HG03196 (cell line): ENCODE measurements at regions not wholly inside any gene's neighbourhood (a gene's known extent, or its start where the extent isn't known, plus 50 kb on each side); places are given as distances from the start of the nearest gene placed in this dataset.
"Not testable (repeated sequence)": the region's sequence is repeated elsewhere in the genome, so short reads cannot be mapped to it uniquely, and the experiment has no call there.

ENCODE experiments used
- ATAC-seq: cut with Tn5 transposase; IDR thresholded peaks from one replicate; pipeline ENCODE4 v1.9.1; 2021; ENCODE audit not compliant: unreplicated experiment

DNA sequence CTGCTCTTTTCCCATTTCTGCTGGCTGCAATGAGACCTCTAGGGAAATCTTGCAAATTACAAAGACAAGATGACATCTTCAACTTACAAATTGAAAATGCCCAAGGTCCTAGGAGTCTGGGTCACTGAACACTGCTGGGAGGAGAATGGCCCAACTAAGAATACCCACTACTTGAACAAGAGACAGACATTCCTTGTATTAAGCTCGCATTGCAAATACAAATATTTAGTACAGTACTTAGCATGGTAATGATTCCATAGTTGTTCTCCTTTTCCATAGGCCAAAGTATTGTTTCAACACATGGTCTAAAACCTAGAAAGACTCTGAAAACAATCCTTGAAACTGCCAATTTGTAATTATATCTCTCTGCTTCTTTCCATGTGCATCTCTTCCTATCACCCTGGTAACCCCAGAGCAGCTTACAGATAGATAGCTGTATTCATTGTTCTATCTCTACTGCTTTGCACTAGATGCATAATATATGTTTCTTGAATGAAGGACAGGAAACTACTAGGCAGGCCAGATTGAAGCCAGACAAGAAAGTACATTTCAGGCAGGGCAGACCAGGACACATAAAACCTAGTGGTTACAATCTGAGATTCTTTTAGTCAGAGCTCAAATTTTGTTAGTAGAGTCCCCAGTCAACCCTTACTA, 1545.7 kb upstream of the TENM4 start:
- no peak for ATAC-seq

DNA sequence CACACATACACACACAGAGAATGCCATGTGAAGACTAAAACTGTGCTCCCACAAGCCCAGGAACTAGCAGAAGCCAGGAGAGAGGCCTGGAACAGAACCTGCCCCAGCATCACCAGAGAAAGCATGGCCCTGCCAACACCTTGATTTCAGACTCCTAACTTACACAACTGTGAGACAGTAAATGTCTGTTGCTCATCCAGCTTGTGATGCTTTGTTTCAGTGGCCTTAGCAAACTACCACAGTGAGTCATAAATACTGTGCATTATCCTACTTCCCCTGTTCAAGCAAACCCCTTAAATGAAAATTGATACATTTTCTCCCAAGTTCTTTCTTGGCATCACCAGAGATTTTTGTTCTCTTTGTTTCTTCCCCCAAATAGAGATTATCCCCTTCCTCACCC, 1539.4 kb upstream of the TENM4 start:
- no peak for ATAC-seq

DNA sequence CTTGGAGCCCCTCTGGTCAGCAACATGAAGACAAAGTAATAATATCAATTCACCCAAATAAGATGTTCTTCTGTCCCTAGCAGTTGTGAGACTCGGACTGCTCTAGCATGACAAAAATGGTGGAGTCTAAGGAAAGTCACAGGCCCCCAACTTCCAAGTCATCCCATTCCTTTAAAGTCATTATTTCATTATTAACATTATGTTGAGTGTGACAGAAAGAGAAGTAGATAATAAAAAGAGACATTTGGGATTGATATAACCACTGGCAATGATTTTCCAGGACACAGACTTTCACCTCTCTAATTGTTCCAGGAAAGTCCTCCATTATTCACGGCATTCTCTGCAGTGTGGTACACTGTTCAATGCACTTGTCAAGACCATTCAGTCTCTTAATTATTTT, 1533.0 kb upstream of the TENM4 start:
- no peak for ATAC-seq

- ATAC-seq, result no peak
These were observed 1529.2 kb upstream of the TENM4 start for GRCh38 chr11:80970037-80970436.

- ATAC-seq, result no peak
These were observed 1526.8 kb upstream of the TENM4 start for GRCh38 chr11:80967649-80968048.

- no peak for ATAC-seq
These were observed 1519.7 kb upstream of the TENM4 start for GRCh38 chr11:80960381-80961029.

DNA sequence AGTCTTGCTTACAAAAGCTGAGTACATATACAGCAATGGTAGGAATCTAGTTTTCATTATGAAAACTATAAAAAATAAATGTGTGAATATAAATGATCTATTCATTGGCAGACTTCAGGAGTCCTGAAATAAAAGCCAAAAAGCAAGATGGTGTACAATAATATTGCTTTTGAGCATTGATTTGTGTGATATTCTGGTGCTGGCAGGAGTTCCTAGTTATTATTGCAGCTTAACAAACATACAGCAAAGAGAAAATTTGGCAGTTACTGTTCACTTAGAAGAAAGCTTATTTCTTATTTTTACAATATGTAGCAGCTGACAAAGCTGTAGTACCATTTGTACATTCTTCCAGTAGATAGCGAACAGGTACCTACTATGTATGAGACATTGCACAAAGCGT, 1518.9 kb upstream of the TENM4 start:
- no peak for ATAC-seq

DNA sequence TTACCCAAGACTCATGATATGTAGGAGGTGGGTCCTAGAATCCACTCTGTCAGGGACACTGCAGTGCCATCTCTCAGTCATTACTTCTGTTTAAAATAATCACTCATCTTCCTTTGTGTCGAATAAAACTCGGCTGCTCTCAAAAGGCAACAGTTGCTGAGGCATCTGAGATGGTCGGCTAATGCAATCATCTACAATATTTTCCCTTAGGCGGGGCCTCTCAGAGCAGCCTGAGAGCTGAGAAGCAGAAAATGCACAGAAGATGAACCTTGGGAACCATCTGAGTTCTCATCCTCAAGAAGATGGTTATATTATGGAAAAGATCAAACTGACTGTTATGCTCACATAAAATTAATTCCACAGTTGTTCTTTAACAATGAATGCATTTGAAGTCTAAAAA, 1518.2 kb upstream of the TENM4 start:
- no peak for ATAC-seq

- no peak for ATAC-seq
These were observed 1517.5 kb upstream of the TENM4 start for GRCh38 chr11:80958361-80958760.

GRCh38 chr11:80955588-80955987, 1514.8 kb upstream of the TENM4 start:
- ATAC-seq, result no peak

GRCh38 chr11:80948781-80949180, 1508.0 kb upstream of the TENM4 start:
- ATAC-seq, result no peak

- no peak for ATAC-seq
These were observed 1503.9 kb upstream of the TENM4 start for GRCh38 chr11:80944758-80945157.

- ATAC-seq, result no peak
These were observed 1502.4 kb upstream of the TENM4 start for GRCh38 chr11:80943226-80943625.

GRCh38 chr11:80937842-80938241, 1497.0 kb upstream of the TENM4 start:
- ATAC-seq, result no peak

- no peak for ATAC-seq
These were observed 1489.2 kb upstream of the TENM4 start for GRCh38 chr11:80930038-80930437.

GRCh38 chr11:80929031-80929805, 1488.4 kb upstream of the TENM4 start:
- ATAC-seq, result no peak

DNA sequence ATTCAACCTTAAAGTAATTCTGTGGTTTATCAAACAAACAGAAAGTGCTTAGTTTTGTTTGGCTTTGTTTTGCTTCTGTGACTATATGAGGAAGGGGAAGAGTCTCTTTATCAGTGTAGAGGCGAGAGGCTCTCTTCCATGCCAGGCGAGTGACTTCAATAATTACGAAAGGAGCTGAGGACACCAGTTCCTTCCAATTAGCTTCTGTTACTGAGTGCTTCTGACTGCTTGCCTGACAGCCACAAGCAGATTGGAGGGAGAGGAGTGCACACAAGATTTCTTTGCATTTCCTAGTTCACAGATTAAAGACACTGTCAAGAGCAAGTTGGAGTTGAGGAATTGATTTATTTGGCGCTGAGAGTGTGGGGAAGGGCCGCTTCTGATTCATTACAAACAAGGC, 1484.5 kb upstream of the TENM4 start:
- no peak for ATAC-seq

DNA sequence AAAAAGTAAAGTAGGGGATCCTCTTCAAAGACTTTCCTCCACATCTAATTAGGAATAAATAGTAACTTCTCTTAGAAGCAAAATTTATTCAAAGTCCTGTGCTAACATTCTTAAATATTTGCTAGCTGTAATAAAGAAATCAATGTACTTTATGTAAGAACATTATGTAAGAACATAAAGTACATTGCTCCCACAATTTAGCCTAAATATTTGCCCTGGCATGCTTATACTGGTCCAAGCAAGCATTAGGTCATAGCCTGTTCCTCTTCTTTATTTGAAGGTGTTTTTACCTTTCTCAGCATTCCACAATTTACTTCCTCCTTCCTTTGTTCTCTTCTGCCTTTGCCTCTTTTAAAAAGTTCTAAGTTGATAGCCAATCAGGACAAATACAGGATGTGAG, 1480.5 kb upstream of the TENM4 start:
- not testable (repeated sequence) for ATAC-seq

- ATAC-seq, result no peak
These were observed 1475.5 kb upstream of the TENM4 start for GRCh38 chr11:80916173-80916798.

GRCh38 chr11:80914311-80914710, 1473.5 kb upstream of the TENM4 start:
- no peak for ATAC-seq

DNA sequence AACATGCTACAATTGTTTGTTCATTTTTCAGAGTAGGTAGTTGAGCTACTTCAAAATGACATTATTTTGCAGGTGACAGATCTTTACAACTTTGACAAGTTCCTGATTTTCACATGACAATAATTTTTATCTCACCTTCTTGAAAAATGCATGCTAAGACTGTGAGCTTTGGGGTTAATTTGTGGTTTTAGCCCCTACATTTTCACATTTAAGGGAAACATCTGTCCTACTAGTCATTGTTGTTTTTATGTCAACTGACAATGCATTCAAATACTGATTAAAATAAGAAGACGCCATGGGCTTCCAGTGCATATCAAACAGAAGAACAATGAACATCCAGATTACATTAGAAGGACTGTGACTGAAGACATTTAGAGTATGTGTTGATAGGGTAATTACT, 1470.8 kb upstream of the TENM4 start:
- no peak for ATAC-seq

GRCh38 chr11:80900265-80900664, 1459.4 kb upstream of the TENM4 start:
- no peak for ATAC-seq
